HepG2 (cell line): ENCODE measurements at regions not wholly inside any gene's neighbourhood (a gene's known extent, or its start where the extent isn't known, plus 50 kb on each side); places are given as distances from the start of the nearest gene placed in this dataset.

Experiments
- ATAC-seq: fragments of 200-7000 bp; cut with Tn5 transposase; 3 replicates; pipeline ENCODE4 v1.9.1; 2020; ENCODE audit warnings: mild to moderate bottlenecking, moderate library complexity
- BruUV-seq: library from RNA; stranded (reverse); fragments of 400-500 nt; replicated peaks from 2 replicates; lab custom pipeline; 2021; lab: Mats Ljungman, UMichigan
- CTCF ChIA-PET: fragments of 300-600 bp; formaldehyde crosslinking; extraction: SDS; loops from one replicate; lab custom pipeline; 2021; ENCODE audit warnings: low total read pairs, inconsistent platforms, low intra/inter-chr PET ratio; lab: Yijun Ruan, JAX
- POLR2A ChIA-PET: fragments of 350-600 bp; sonication (Branson Sonifier 250); formaldehyde crosslinking; loops from one replicate; lab custom pipeline; 2020; ENCODE audit warnings: antibody characterized with exemption, inconsistent platforms; lab: Yijun Ruan, JAX
- DNase-seq: peaks from one replicate; pipeline ENCODE4 v3.0.0-alpha.2; 2015; ENCODE audit warnings: low spot score
- FAIRE-seq: peaks from 3 replicates; lab custom pipeline; 2011; peaks lifted over from hg19 to GRCh38; lab: Jason Lieb, UNC
- H2AFZ ChIP-seq: one replicate; pipeline ENCODE4 v1.6.1; 2011; ENCODE audit warnings: low read length, inconsistent platforms
- H3K27ac ChIP-seq: fragments of 300-600 bp; 3 replicates; pipeline ENCODE4 v1.8.0; 2011; ENCODE audit warnings: mixed run types, mild to moderate bottlenecking, mixed read lengths, low read length, inconsistent platforms; ENCODE audit not compliant: insufficient read depth; ENCODE audit errors: extremely low read length
- H3K27me3 ChIP-seq, 2 experiments: fragments of 200-600 bp in 1 of 2; 2 replicates in 1 of 2; 3 replicates in 1 of 2; pipeline versions ENCODE4 v1.6.0 to v1.8.0; 2011; ENCODE audit warnings: low read length in 2 of 2, mild to moderate bottlenecking in 2 of 2, moderate library complexity in 2 of 2, inconsistent platforms in 1 of 2; ENCODE audit not compliant: insufficient read depth in 2 of 2, control insufficient read depth in 1 of 2
- H3K36me3 ChIP-seq, 2 experiments: fragments of 200-600 bp in 1 of 2; replicated peaks in 1 of 2; 2 replicates in 1 of 2; 3 replicates in 1 of 2; pipeline versions ENCODE4 v1.5.1 to v1.8.0; 2011; ENCODE audit warnings: low read length in 2 of 2, inconsistent platforms in 1 of 2; ENCODE audit not compliant: insufficient read depth in 2 of 2, control insufficient read depth in 1 of 2
- H3K4me1 ChIP-seq: 2 replicates; pipeline ENCODE4 v1.5.1; 2012; ENCODE audit warnings: low read length, inconsistent platforms; ENCODE audit not compliant: insufficient read depth
- H3K4me2 ChIP-seq: 2 replicates; pipeline ENCODE4 v1.6.0; 2011; ENCODE audit warnings: low read depth, low read length, inconsistent platforms
- H3K4me3 ChIP-seq, 3 experiments: fragments of 200-600 bp in 1 of 3; sonication (generic), shearing (Covaris generic) in 1 of 3; replicated peaks in 1 of 3; 2 replicates each; pipeline ENCODE4 v1.5.1; 2011 to 2016; ENCODE audit warnings: low read length in 3 of 3, inconsistent platforms in 2 of 3, low read depth in 2 of 3, mild to moderate bottlenecking in 2 of 3, control low read depth in 1 of 3, mixed read lengths in 1 of 3; ENCODE audit not compliant: insufficient read depth in 1 of 3
- H3K79me2 ChIP-seq: one replicate; pipeline ENCODE4 v1.6.1; 2011; ENCODE audit warnings: low read length, inconsistent platforms; ENCODE audit not compliant: insufficient read depth
- H3K9ac ChIP-seq: 2 replicates; pipeline ENCODE4 v1.6.0; 2011; ENCODE audit warnings: mild to moderate bottlenecking, low read depth, low read length, inconsistent platforms; ENCODE audit not compliant: insufficient read depth
- H3K9me3 ChIP-seq: 2 replicates; pipeline ENCODE4 v1.5.1; 2012; ENCODE audit warnings: mild to moderate bottlenecking, low read length
- H4K20me1 ChIP-seq: 2 replicates; pipeline ENCODE4 v1.6.0; 2011; ENCODE audit warnings: inconsistent platforms, mild to moderate bottlenecking, low read length, moderate library complexity; ENCODE audit not compliant: insufficient read depth
- CBFB ChIP-seq: sonication (generic); formaldehyde crosslinking; IDR thresholded peaks from 2 replicates; pipeline ENCODE4 v1.4.0; 2020; ENCODE audit warnings: missing genetic modification reagents
- MYC ChIP-seq: sonication (generic); formaldehyde crosslinking; IDR thresholded peaks from 2 replicates; pipeline ENCODE4 v1.9.0; 2021; ENCODE audit warnings: missing genetic modification reagents, borderline replicate concordance
- PLSCR1 ChIP-seq: sonication (generic); formaldehyde crosslinking; IDR thresholded peaks from 2 replicates; pipeline ENCODE4 v1.5.0; 2020; ENCODE audit warnings: missing genetic modification reagents, mild to moderate bottlenecking, borderline replicate concordance
- ZNF274 ChIP-seq: sonication (generic); formaldehyde crosslinking; IDR thresholded peaks from 2 replicates; pipeline ENCODE4 v1.5.1; 2020; ENCODE audit warnings: mild to moderate bottlenecking, missing genetic modification reagents
- ZNF33B ChIP-seq: sonication (generic); formaldehyde crosslinking; IDR thresholded peaks from 2 replicates; pipeline ENCODE4 v1.5.1; 2020; ENCODE audit warnings: mild to moderate bottlenecking, missing genetic modification reagents
- ZNF570 ChIP-seq: sonication (generic); formaldehyde crosslinking; IDR thresholded peaks from 2 replicates; pipeline ENCODE4 v1.4.0; 2020; ENCODE audit warnings: mild to moderate bottlenecking, missing genetic modification reagents, borderline replicate concordance
- ZNF878 ChIP-seq: sonication (generic); formaldehyde crosslinking; IDR thresholded peaks from 2 replicates; pipeline ENCODE4 v1.8.1; 2023; ENCODE audit warnings: mild to moderate bottlenecking, missing genetic modification reagents, moderate library complexity
- WGBS: methylation state at CpG from one replicate; pipeline ENCODE4 v1.1.6; 2017; ENCODE audit warnings: low lambda C conversion rate; 5-methylcytosine and 5-hydroxymethylcytosine counted together
- in situ Hi-C: cut with HindIII; loops from 2 replicates; pipeline ENCODE4 v1.10.0; 2017; ENCODE audit warnings: low pct_unique_long_range_greater_than_20kb; ENCODE audit not compliant: extremely low pct_ligation_motif_present
- intact Hi-C: fragments of 100-400 bp; cut with micrococcal nuclease; formaldehyde crosslinking; loops from one replicate; pipeline ENCODE4 v1.10.0; 2022; ENCODE audit not compliant: unreplicated experiment
- TF ChIP-seq, protein P1 (sequence below): sonication (generic); formaldehyde crosslinking; IDR thresholded peaks from one replicate; pipeline ENCODE4 v1.5.1; 2020; ENCODE audit warnings: mild to moderate bottlenecking, missing genetic modification reagents; ENCODE audit errors: not compliant biosample characterization

DNA sequence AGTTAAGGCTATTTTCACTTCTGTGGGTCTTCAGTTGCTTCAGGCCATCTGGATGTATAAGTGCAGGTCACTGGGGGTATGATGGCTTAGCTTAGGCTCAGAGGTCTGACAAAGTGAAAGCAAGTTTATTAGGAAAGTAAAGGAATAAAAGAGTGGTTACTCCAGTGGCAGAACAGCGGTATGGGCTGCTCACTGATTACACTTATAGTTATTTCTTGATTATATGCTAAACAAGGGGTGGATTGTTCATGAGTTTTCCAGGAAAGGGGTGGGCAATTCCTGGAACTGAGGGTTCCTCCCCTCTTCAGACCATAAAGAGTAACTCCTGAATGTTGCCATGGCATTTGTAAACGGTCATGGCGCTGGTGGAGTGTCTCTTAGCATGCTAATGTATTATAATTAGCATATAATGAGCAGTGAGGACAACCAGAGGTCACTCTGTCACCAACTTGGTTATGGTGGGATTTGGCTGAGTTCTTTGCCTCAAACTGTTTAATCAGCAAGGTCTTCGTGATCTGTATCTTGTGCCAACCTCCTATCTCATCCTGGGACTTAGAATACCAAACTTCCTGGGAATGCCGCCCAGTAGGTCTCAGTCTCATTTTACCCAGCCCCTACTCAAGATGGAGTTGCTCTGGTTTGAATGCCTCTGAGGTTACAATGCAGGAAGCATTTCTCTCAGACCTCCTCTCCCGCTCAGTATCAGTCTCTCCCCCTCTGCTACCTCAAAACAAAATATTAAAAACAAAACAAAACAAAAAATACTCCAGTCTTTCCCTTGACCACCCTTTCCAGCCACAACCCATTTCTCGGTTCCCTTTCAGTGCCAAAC lies 71.3 kb upstream of the SLC22A11 start:
- H4K20me1 ChIP-seq, result 0 out of 2 replicates have a peak, but pooled peaks cover 3% of the 10 kb centered on the region
- no peak overlapping the region for H3K4me3 ChIP-seq
- in situ Hi-C loops, result no loop called here
- intact Hi-C loops, result no loop called here
- TF ChIP-seq ZNF33B (CRISPR knock-in tag) (no peak), ZNF570 (CRISPR knock-in tag) (no peak), ZNF878 (CRISPR knock-in tag) (no peak), CBFB (CRISPR knock-in tag) (no peak)
- H3K9ac ChIP-seq, result no peak overlapping the region
- no peaks in the 10 kb centered on the region for H3K9me3 ChIP-seq
- POLR2A ChIA-PET, result no interaction called here
- no peak for DNase-seq
- no peak overlapping the region for H2AFZ ChIP-seq
- H3K36me3 ChIP-seq, result no peaks in the 10 kb centered on the region
- no peak for ATAC-seq
- H3K27ac ChIP-seq, result no peak overlapping the region
- no peaks in the 10 kb centered on the region for H3K79me2 ChIP-seq
- peaks cover 5 to 47% of the 10 kb centered on the region in 2 experiments for H3K27me3 ChIP-seq
- no peak for FAIRE-seq
- no peak overlapping the region for H3K4me2 ChIP-seq
- WGBS, result 12% methylated on average over 7 of the region's 7 CpGs
- CTCF ChIA-PET, result no interaction called here
- no peaks in the 10 kb centered on the region for H3K4me1 ChIP-seq
- no TSS peak for BruUV-seq

- in situ Hi-C loops, result no loop called here
- no peaks in the 10 kb centered on the region for H3K36me3 ChIP-seq
- H3K27ac ChIP-seq, result no peak overlapping the region
- ATAC-seq (no peak), DNase-seq (no peak), FAIRE-seq (no peak)
- H3K79me2 ChIP-seq, result no peaks in the 10 kb centered on the region
- BruUV-seq, result no TSS peak
- WGBS, result 31% methylated on average over 11 of the region's 12 CpGs
- no peaks in the 10 kb centered on the region for H3K9me3 ChIP-seq
- H3K4me3 ChIP-seq, result no peak overlapping the region
- peaks cover 5 to 51% of the 10 kb centered on the region in 2 experiments for H3K27me3 ChIP-seq
- H3K4me2 ChIP-seq, result no peak overlapping the region
- H2AFZ ChIP-seq, result no peak overlapping the region
- CTCF ChIA-PET, result no interaction called here
- POLR2A ChIA-PET, result no interaction called here
- H4K20me1 ChIP-seq, result 0 out of 2 replicates have a peak, but pooled peaks cover 3% of the 10 kb centered on the region
- no peaks in the 10 kb centered on the region for H3K4me1 ChIP-seq
- no peak overlapping the region for H3K9ac ChIP-seq
- intact Hi-C loops, result no loop called here
- TF ChIP-seq, protein P1, sequence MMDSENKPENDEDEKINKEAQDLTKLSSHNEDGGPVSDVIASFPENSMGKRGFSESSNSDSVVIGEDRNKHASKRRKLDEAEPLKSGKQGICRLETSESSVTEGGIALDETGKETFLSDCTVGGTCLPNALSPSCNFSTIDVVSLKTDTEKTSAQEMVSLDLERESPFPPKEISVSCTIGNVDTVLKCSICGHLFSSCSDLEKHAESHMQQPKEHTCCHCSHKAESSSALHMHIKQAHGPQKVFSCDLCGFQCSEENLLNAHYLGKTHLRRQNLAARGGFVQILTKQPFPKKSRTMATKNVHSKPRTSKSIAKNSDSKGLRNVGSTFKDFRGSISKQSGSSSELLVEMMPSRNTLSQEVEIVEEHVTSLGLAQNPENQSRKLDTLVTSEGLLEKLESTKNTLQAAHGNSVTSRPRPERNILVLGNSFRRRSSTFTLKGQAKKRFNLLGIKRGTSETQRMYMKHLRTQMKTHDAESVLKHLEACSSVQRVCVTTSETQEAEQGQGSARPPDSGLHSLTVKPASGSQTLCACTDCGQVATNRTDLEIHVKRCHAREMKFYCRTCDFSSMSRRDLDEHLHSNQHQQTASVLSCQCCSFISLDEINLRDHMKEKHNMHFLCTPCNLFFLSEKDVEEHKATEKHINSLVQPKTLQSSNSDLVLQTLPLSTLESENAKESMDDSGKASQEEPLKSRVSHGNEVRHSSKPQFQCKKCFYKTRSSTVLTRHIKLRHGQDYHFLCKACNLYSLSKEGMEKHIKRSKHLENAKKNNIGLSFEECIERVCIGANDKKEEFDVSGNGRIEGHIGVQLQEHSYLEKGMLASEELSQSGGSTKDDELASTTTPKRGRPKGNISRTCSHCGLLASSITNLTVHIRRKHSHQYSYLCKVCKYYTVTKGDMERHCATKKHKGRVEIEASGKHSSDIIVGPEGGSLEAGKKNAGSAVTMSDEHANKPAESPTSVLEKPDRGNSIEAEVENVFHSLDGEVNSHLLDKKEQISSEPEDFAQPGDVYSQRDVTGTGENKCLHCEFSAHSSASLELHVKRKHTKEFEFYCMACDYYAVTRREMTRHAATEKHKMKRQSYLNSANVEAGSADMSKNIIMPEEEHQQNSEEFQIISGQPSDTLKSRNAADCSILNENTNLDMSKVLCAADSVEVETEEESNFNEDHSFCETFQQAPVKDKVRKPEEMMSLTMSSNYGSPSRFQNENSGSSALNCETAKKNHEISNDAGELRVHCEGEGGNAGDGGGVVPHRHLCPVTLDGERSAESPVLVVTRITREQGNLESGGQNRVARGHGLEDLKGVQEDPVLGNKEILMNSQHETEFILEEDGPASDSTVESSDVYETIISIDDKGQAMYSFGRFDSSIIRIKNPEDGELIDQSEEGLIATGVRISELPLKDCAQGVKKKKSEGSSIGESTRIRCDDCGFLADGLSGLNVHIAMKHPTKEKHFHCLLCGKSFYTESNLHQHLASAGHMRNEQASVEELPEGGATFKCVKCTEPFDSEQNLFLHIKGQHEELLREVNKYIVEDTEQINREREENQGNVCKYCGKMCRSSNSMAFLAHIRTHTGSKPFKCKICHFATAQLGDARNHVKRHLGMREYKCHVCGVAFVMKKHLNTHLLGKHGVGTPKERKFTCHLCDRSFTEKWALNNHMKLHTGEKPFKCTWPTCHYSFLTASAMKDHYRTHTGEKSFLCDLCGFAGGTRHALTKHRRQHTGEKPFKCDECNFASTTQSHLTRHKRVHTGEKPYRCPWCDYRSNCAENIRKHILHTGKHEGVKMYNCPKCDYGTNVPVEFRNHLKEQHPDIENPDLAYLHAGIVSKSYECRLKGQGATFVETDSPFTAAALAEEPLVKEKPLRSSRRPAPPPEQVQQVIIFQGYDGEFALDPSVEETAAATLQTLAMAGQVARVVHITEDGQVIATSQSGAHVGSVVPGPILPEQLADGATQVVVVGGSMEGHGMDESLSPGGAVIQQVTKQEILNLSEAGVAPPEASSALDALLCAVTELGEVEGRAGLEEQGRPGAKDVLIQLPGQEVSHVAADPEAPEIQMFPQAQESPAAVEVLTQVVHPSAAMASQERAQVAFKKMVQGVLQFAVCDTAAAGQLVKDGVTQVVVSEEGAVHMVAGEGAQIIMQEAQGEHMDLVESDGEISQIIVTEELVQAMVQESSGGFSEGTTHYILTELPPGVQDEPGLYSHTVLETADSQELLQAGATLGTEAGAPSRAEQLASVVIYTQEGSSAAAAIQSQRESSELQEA (CRISPR knock-in tag), result no peak
- TF ChIP-seq PLSCR1, result no peak
- no peak for TF ChIP-seq ZNF274 (CRISPR knock-in tag)
- TF ChIP-seq MYC, result no peak
Measured at GRCh38 chr11:64485074-64485473, 70.7 kb upstream of the SLC22A11 start.
